Neural cell (in vitro differentiated cells): ENCODE measurements at regions not wholly inside any gene's neighbourhood (a gene's known extent, or its start where the extent isn't known, plus 50 kb on each side); places are given as distances from the start of the nearest gene placed in this dataset.

Experiments used
- EP300 ChIP-seq: fragments of 450-650 bp; conservative IDR thresholded peaks from 2 replicates; pipeline ENCODE4 v1.6.1; 2014; ENCODE audit warnings: antibody characterized with exemption, mild to moderate bottlenecking, moderate library complexity; ENCODE audit not compliant: poor library complexity, severe bottlenecking
- EZH2 ChIP-seq: fragments of 200-600, 300-800 bp; shearing (Covaris generic), sonication (generic); IDR thresholded peaks from 2 replicates; pipeline ENCODE4 v1.6.1; 2014; ENCODE audit warnings: antibody characterized with exemption, low read length, borderline replicate concordance, mild to moderate bottlenecking; ENCODE audit not compliant: insufficient read depth, poor library complexity, severe bottlenecking
- MXI1 ChIP-seq: fragments of 450-650 bp; conservative IDR thresholded peaks from 2 replicates; pipeline ENCODE4 v1.6.1; 2014; ENCODE audit warnings: antibody characterized with exemption, mild to moderate bottlenecking; ENCODE audit not compliant: poor library complexity, severe bottlenecking
- POLR2AphosphoS5 ChIP-seq: IDR thresholded peaks from 2 replicates; pipeline ENCODE4 v1.6.1; 2012
- RAD21 ChIP-seq: fragments of 450-650 bp; conservative IDR thresholded peaks from 2 replicates; pipeline ENCODE4 v1.6.1; 2014; ENCODE audit warnings: antibody characterized with exemption, mild to moderate bottlenecking, moderate library complexity
- TAF1 ChIP-seq: IDR thresholded peaks from 2 replicates; pipeline ENCODE4 v1.6.1; 2012; ENCODE audit warnings: low read depth
- TF ChIP-seq, protein P1 (sequence below): fragments of 450-650 bp; IDR thresholded peaks from 2 replicates; pipeline ENCODE4 v1.5.1; 2014; ENCODE audit warnings: antibody characterized with exemption, mild to moderate bottlenecking, moderate library complexity; ENCODE audit not compliant: poor library complexity, severe bottlenecking

GRCh38 chr5:40364441-40364840 is 315.3 kb upstream of the PTGER4 start:
- TF ChIP-seq EZH2 = no peak
- TF ChIP-seq, protein P1, sequence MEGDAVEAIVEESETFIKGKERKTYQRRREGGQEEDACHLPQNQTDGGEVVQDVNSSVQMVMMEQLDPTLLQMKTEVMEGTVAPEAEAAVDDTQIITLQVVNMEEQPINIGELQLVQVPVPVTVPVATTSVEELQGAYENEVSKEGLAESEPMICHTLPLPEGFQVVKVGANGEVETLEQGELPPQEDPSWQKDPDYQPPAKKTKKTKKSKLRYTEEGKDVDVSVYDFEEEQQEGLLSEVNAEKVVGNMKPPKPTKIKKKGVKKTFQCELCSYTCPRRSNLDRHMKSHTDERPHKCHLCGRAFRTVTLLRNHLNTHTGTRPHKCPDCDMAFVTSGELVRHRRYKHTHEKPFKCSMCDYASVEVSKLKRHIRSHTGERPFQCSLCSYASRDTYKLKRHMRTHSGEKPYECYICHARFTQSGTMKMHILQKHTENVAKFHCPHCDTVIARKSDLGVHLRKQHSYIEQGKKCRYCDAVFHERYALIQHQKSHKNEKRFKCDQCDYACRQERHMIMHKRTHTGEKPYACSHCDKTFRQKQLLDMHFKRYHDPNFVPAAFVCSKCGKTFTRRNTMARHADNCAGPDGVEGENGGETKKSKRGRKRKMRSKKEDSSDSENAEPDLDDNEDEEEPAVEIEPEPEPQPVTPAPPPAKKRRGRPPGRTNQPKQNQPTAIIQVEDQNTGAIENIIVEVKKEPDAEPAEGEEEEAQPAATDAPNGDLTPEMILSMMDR = no peak
- no peak for TF ChIP-seq RAD21
- TF ChIP-seq POLR2AphosphoS5 = no peak
- TF ChIP-seq EP300 = no peak
- TF ChIP-seq TAF1 = no peak
- TF ChIP-seq MXI1 = no peak
